RWPE1 (cell line): ENCODE measurements at regions not wholly inside any gene's neighbourhood (a gene's known extent, or its start where the extent isn't known, plus 50 kb on each side); places are given as distances from the start of the nearest gene placed in this dataset.

ENCODE experiments used
- CTCF ChIA-PET: fragments of 350-600 bp; sonication (Branson Sonifier 250); formaldehyde crosslinking; extraction: SDS; loops from one replicate; lab custom pipeline; 2021; lab: Yijun Ruan, JAX
- POLR2A ChIA-PET: fragments of 400-600 bp; formaldehyde crosslinking; extraction: SDS; loops from one replicate; lab custom pipeline; 2020; ENCODE audit warnings: antibody characterized with exemption; ENCODE audit not compliant: low non-redundant PET; lab: Yijun Ruan, JAX
- DNase-seq: peaks from one replicate; pipeline ENCODE4 v3.0.0; 2012; ENCODE audit warnings: low spot score
- H3K27ac ChIP-seq: fragments of 450-650 bp; 2 replicates; pipeline ENCODE4 v1.5.1; 2017
- TF ChIP-seq, protein P1 (sequence below): fragments of 450-650 bp; conservative IDR thresholded peaks from 2 replicates; pipeline ENCODE4 v1.5.1; 2017; ENCODE audit warnings: low read depth, mild to moderate bottlenecking

DNA sequence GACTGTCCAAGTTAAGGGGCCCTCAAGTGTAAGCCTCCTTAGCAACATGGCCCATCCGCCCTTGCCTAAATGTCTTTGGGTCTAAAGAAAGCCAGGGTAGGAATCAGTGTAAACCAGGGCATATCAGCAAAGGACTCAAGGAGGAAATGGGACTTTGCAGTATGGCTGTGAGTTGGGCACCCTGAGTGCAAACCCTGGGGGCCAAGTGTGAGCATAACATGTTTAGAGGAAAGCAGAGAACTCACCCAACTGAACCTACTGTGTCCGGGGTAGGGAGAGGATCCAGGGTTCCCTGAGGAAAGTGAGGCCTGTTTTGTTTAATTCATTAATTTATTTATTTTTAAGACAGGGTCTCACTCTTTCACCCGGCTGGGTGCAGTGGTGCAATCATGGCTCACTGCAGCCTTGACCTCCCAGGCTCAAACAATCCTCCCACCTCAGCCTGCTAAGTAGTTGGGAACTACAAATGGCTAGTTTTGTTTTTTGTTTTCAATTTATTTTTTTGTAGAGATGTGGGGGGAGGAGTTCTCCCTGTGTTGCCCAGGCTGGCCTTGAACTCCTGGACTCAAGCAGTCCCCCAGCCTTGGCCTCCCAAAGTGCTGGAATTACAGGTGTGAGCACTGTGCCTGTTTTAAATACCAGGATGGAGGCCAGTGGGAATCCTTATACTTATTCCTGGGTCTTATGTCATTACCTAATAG lies 51.0 kb upstream of the ACTR3 start:
- POLR2A ChIA-PET, result no interaction called here
- DNase-seq, result no peak
- TF ChIP-seq, protein P1, sequence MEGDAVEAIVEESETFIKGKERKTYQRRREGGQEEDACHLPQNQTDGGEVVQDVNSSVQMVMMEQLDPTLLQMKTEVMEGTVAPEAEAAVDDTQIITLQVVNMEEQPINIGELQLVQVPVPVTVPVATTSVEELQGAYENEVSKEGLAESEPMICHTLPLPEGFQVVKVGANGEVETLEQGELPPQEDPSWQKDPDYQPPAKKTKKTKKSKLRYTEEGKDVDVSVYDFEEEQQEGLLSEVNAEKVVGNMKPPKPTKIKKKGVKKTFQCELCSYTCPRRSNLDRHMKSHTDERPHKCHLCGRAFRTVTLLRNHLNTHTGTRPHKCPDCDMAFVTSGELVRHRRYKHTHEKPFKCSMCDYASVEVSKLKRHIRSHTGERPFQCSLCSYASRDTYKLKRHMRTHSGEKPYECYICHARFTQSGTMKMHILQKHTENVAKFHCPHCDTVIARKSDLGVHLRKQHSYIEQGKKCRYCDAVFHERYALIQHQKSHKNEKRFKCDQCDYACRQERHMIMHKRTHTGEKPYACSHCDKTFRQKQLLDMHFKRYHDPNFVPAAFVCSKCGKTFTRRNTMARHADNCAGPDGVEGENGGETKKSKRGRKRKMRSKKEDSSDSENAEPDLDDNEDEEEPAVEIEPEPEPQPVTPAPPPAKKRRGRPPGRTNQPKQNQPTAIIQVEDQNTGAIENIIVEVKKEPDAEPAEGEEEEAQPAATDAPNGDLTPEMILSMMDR, result no peak

DNA sequence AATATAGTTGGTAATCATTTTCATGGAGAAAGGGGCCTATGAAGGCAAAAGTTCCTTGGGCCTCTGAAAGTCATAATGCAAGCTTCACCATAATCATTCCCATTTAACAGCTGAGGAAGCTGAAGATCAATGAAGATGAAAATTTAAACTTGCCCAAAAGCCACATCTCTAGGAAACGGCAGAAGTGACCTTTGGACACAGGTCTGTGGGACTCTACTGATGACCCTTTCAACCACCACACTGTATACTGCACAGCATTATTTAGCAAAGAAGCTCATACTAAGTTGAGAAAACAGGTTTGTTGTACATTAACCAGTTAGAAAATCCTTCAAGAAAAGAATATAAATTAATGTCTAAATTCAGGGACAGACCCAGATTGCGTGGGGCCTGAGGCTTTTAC lies 51.6 kb upstream of the ACTR3 start:
- DNase-seq, result no peak
- CTCF ChIA-PET, result no interaction called here
- TF ChIP-seq, protein P1, result no peak
- POLR2A ChIA-PET, result no interaction called here
- no peak overlapping the region for H3K27ac ChIP-seq

More for the DNA sequence above, 51.0 kb upstream of the ACTR3 start:
- H3K27ac ChIP-seq, result no peak overlapping the region
- CTCF ChIA-PET, result no interaction called here

GRCh38 chr2:113834051-113834730 lies 55.7 kb upstream of the ACTR3 start:
- no peak overlapping the region for H3K27ac ChIP-seq
- TF ChIP-seq, protein P1, result no peak
- POLR2A ChIA-PET, result no interaction called here
- CTCF ChIA-PET, result no interaction called here
- no peak for DNase-seq

- H3K27ac ChIP-seq, result no peak overlapping the region
- POLR2A ChIA-PET, result no interaction called here
- CTCF ChIA-PET, result interaction anchor here (0.5 to 0.7 kb wide), 3 partner anchors 27 to 635 kb away, joined by 3 to 4 read pairs (median 4); no protein-coding TSS in a partner anchor
- TF ChIP-seq, protein P1, result no peak
- no peak for DNase-seq
Observed at GRCh38 chr2:113832795-113833290, 57.0 kb upstream of the ACTR3 start.

DNA sequence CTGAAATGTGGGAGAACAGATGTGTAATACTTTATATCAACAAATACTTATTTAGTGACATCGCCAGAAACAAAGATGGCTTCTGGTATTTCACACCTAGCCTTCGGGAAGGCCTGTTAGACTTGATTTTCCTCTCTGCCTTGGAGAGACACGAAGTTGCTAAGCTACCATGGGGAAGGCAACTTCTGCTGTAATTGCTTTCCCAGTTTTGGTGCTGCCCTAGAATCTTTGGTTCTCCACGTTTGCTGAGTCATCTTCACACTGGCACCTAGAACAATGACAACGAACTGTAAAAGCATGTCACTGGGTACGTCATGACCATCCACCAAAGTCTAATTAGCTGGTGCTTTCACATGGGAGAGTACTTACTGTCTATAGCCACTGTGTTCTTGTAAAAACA lies 58.7 kb upstream of the ACTR3 start:
- CTCF ChIA-PET, result no interaction called here
- POLR2A ChIA-PET, result no interaction called here
- peak; percentile 13 for DNase-seq
- TF ChIP-seq, protein P1, result no peak
- H3K27ac ChIP-seq, result no peak overlapping the region

- POLR2A ChIA-PET, result no interaction called here
- CTCF ChIA-PET, result interaction anchor here (0.6 kb wide), 1 partner anchor 30 kb away, joined by 3 read pairs; no protein-coding TSS in a partner anchor
- H3K27ac ChIP-seq, result no peak overlapping the region
- no peak for DNase-seq
- TF ChIP-seq, protein P1, result no peak
Observed at GRCh38 chr2:113829761-113830160, 60.1 kb upstream of the ACTR3 start.
